GM12878 (cell line): ENCODE measurements at regions not wholly inside any gene's neighbourhood (a gene's known extent, or its start where the extent isn't known, plus 50 kb on each side); places are given as distances from the start of the nearest gene placed in this dataset.

ENCODE experiments used
- ATAC-seq: fragments of 200-7000 bp; cut with Tn5 transposase; 3 replicates; pipeline ENCODE4 v1.9.1; 2020; ENCODE audit warnings: mild to moderate bottlenecking, moderate library complexity
- BruUV-seq: library from RNA; stranded (reverse); fragments of 400-500 nt; replicated peaks from 2 replicates; lab custom pipeline; 2021; lab: Mats Ljungman, UMichigan
- CTCF ChIA-PET: fragments of 300-600 bp; sonication (Branson Sonifier 250); formaldehyde crosslinking; extraction: SDS; loops from one replicate; lab custom pipeline; 2021; ENCODE audit warnings: inconsistent platforms; lab: Yijun Ruan, JAX
- POLR2A ChIA-PET: fragments of 350-600 bp; formaldehyde crosslinking; extraction: SDS; loops from one replicate; lab custom pipeline; 2021; ENCODE audit warnings: inconsistent platforms; lab: Charles Lee
- RAD21 ChIA-PET: fragments of 300-600 bp; sonication (Branson Sonifier 250); formaldehyde crosslinking; loops from one replicate; lab custom pipeline; 2023; ENCODE audit warnings: antibody characterized with exemption; ENCODE audit not compliant: unreplicated experiment; lab: Charles Lee
- SMC1A ChIA-PET: fragments of 300-600 bp; sonication (Branson Sonifier 250); formaldehyde crosslinking; loops from one replicate; lab custom pipeline; 2023; ENCODE audit not compliant: unreplicated experiment, uncharacterized antibody; lab: Charles Lee
- DNase-seq: peaks from one replicate; pipeline ENCODE4 v3.0.0-alpha.2; 2011; ENCODE audit warnings: low read depth, low spot score
- FAIRE-seq: peaks from 3 replicates; lab custom pipeline; 2011; peaks lifted over from hg19 to GRCh38; lab: Jason Lieb, UNC
- H2AFZ ChIP-seq: 2 replicates; pipeline ENCODE4 v1.6.0; 2011; ENCODE audit warnings: low read depth, low read length, control low read depth; ENCODE audit not compliant: control insufficient read depth
- H3K27ac ChIP-seq: 2 replicates; pipeline ENCODE4 v1.5.1; 2011; ENCODE audit warnings: control low read depth; ENCODE audit not compliant: control insufficient read depth, insufficient read depth
- H3K27me3 ChIP-seq, 2 experiments: replicated peaks in 1 of 2; 2 replicates each; pipeline versions ENCODE4 v1.6.0 to v1.6.1; 2011; ENCODE audit warnings: low read length in 1 of 2; ENCODE audit not compliant: control insufficient read depth in 2 of 2, insufficient read depth in 2 of 2
- H3K36me3 ChIP-seq, 2 experiments: 2 replicates each; pipeline ENCODE4 v1.5.1; 2011; ENCODE audit warnings: low read length in 1 of 2; ENCODE audit not compliant: control insufficient read depth in 2 of 2, insufficient read depth in 2 of 2
- H3K4me1 ChIP-seq: 2 replicates; pipeline ENCODE4 v1.6.1; 2011; ENCODE audit warnings: mild to moderate bottlenecking, low read length, moderate library complexity, mixed read lengths; ENCODE audit not compliant: control insufficient read depth, insufficient read depth
- H3K4me2 ChIP-seq: 2 replicates; pipeline ENCODE4 v1.6.0; 2011; ENCODE audit warnings: control low read depth; ENCODE audit not compliant: control insufficient read depth, insufficient read depth
- H3K4me3 ChIP-seq: fragments of 200-600 bp; sonication (generic); 2 replicates; pipeline ENCODE4 v1.5.1; 2016
- H3K79me2 ChIP-seq: 2 replicates; pipeline ENCODE4 v1.6.0; 2011; ENCODE audit warnings: low read length; ENCODE audit not compliant: control insufficient read depth, insufficient read depth
- H3K9ac ChIP-seq: 2 replicates; pipeline ENCODE4 v1.8.0; 2011; ENCODE audit warnings: low read length, control low read depth, mixed read lengths; ENCODE audit not compliant: control insufficient read depth, insufficient read depth
- H3K9me3 ChIP-seq: replicated peaks from 3 replicates; pipeline ENCODE4 v1.5.1; 2011; ENCODE audit warnings: mild to moderate bottlenecking, low read length; ENCODE audit not compliant: control insufficient read depth, insufficient read depth
- H4K20me1 ChIP-seq: 2 replicates; pipeline ENCODE4 v1.6.0; 2011; ENCODE audit not compliant: control insufficient read depth, insufficient read depth
- EP300 ChIP-seq, 2 experiments: fragments of 150-350 bp in 1 of 2; IDR thresholded peaks; 2 replicates each; pipeline ENCODE4 v1.6.1; 2011 to 2012; ENCODE audit warnings: low read depth in 2 of 2, low read length in 2 of 2, borderline replicate concordance in 1 of 2, improper control_type of control experiment in 1 of 2, inconsistent platforms in 1 of 2; ENCODE audit not compliant: control insufficient read depth in 1 of 2
- GABPA ChIP-seq: IDR thresholded peaks from 2 replicates; pipeline ENCODE4 v1.6.1; 2014; ENCODE audit warnings: antibody characterized with exemption, low read depth, mild to moderate bottlenecking, inconsistent platforms
- HDAC2 ChIP-seq: fragments of 200-600 bp; sonication (generic); IDR thresholded peaks from 2 replicates; pipeline ENCODE4 v1.6.1; 2017
- IRF4 ChIP-seq: IDR thresholded peaks from 2 replicates; pipeline ENCODE4 v1.6.1; 2011; ENCODE audit warnings: low read depth, low read length
- SIN3A ChIP-seq: IDR thresholded peaks from 2 replicates; pipeline ENCODE4 v1.6.1; 2012; ENCODE audit warnings: low read depth, low read length, improper control_type of control experiment
- TCF3 ChIP-seq: IDR thresholded peaks from 2 replicates; pipeline ENCODE4 v1.6.1; 2012; ENCODE audit warnings: low read depth, mild to moderate bottlenecking, low read length, borderline replicate concordance; ENCODE audit not compliant: insufficient read depth
- ZNF274 ChIP-seq: IDR thresholded peaks from one replicate; pipeline ENCODE4 v1.8.0; 2011; ENCODE audit not compliant: insufficient read length, insufficient read depth
- WGBS: methylation state at CpG from one replicate; pipeline ENCODE4 v1.1.6; 2016; ENCODE audit warnings: low lambda C conversion rate; ENCODE audit not compliant: insufficient replicate concordance, insufficient coverage; ENCODE audit errors: missing lambda C conversion rate; 5-methylcytosine and 5-hydroxymethylcytosine counted together
- in situ Hi-C: fragments of 300-500 bp; cut with MboI; formaldehyde crosslinking; loops from 9 replicates; pipeline ENCODE4 v1.14.3; 2018; ENCODE audit warnings: mixed read lengths
- intact Hi-C: fragments of 100-400 bp; cut with micrococcal nuclease; formaldehyde crosslinking; loops from one replicate; pipeline ENCODE4 v1.14.2; 2022; ENCODE audit not compliant: unreplicated experiment
- TF ChIP-seq, protein P1 (sequence below): fragments of 450-650 bp; IDR thresholded peaks from 2 replicates; pipeline ENCODE4 v1.6.1; 2017; ENCODE audit warnings: low read depth, mild to moderate bottlenecking, moderate library complexity
- TF ChIP-seq, protein P2 (sequence below): fragments of 450-650 bp; IDR thresholded peaks from 2 replicates; pipeline ENCODE4 v1.6.1; 2018; ENCODE audit warnings: mild to moderate bottlenecking, low read depth, moderate library complexity; ENCODE audit not compliant: partially characterized antibody
- TF ChIP-seq, protein P3 (sequence below): fragments of 450-650 bp; IDR thresholded peaks from 2 replicates; pipeline ENCODE4 v1.6.1; 2017; ENCODE audit warnings: borderline replicate concordance

DNA sequence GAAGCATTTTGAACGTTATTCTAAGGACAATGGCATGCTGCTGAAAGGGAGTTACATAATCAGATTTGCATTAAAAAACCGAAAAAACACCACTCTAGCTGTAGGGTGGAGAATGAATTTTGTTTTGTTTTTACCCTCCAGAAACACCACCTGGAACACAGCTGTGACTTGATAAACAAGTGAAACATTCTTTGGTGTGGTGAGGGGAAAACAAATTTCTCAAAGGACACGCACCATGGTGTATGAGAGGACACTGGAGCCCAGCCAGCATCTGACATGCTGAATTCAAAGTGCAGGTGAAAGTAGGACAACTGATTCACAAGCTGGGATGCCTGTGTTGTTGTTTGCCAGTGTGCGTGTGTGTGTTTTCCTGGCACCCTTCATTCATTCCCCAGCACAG, 554.5 kb upstream of the TBL1XR1 start:
- Histone ChIP-seq H4K20me1 (no peaks in the 10 kb centered on the region), H3K27me3 (no peaks in the 10 kb centered on the region), H3K27ac (no peak overlapping the region), H3K4me2 (no peak overlapping the region), H2AFZ (no peak overlapping the region), H3K4me1 (no peaks in the 10 kb centered on the region), H3K36me3 (no peaks in the 10 kb centered on the region), H3K9ac (no peak overlapping the region), H3K4me3 (no peak overlapping the region), H3K79me2 (no peaks in the 10 kb centered on the region), H3K9me3 (no peaks in the 10 kb centered on the region)
- ATAC-seq (no peak; the same call in 2 of the 3 replicates), DNase-seq (no peak), FAIRE-seq (no peak)
- in situ Hi-C loops, result no loop called here
- intact Hi-C loops, result no loop called here
- BruUV-seq, result no TSS peak
- TF ChIP-seq ZNF274 (no peak), SIN3A (no peak), GABPA (no peak), HDAC2 (no peak), EP300 (IDR thresholded peaks at IDR 0.05; ENCODE audit: borderline replicate concordance in 1 of 2, control insufficient read depth in 1 of 2, low read depth in 2 of 2, low read length in 2 of 2) (no peak), IRF4 (no peak), TCF3 (no peak)
- TF ChIP-seq, protein P1, sequence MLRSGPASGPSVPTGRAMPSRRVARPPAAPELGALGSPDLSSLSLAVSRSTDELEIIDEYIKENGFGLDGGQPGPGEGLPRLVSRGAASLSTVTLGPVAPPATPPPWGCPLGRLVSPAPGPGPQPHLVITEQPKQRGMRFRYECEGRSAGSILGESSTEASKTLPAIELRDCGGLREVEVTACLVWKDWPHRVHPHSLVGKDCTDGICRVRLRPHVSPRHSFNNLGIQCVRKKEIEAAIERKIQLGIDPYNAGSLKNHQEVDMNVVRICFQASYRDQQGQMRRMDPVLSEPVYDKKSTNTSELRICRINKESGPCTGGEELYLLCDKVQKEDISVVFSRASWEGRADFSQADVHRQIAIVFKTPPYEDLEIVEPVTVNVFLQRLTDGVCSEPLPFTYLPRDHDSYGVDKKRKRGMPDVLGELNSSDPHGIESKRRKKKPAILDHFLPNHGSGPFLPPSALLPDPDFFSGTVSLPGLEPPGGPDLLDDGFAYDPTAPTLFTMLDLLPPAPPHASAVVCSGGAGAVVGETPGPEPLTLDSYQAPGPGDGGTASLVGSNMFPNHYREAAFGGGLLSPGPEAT, result no peak
- TF ChIP-seq, protein P2, sequence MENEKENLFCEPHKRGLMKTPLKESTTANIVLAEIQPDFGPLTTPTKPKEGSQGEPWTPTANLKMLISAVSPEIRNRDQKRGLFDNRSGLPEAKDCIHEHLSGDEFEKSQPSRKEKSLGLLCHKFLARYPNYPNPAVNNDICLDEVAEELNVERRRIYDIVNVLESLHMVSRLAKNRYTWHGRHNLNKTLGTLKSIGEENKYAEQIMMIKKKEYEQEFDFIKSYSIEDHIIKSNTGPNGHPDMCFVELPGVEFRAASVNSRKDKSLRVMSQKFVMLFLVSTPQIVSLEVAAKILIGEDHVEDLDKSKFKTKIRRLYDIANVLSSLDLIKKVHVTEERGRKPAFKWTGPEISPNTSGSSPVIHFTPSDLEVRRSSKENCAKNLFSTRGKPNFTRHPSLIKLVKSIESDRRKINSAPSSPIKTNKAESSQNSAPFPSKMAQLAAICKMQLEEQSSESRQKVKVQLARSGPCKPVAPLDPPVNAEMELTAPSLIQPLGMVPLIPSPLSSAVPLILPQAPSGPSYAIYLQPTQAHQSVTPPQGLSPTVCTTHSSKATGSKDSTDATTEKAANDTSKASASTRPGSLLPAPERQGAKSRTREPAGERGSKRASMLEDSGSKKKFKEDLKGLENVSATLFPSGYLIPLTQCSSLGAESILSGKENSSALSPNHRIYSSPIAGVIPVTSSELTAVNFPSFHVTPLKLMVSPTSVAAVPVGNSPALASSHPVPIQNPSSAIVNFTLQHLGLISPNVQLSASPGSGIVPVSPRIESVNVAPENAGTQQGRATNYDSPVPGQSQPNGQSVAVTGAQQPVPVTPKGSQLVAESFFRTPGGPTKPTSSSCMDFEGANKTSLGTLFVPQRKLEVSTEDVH, result no peak
- TF ChIP-seq, protein P3, sequence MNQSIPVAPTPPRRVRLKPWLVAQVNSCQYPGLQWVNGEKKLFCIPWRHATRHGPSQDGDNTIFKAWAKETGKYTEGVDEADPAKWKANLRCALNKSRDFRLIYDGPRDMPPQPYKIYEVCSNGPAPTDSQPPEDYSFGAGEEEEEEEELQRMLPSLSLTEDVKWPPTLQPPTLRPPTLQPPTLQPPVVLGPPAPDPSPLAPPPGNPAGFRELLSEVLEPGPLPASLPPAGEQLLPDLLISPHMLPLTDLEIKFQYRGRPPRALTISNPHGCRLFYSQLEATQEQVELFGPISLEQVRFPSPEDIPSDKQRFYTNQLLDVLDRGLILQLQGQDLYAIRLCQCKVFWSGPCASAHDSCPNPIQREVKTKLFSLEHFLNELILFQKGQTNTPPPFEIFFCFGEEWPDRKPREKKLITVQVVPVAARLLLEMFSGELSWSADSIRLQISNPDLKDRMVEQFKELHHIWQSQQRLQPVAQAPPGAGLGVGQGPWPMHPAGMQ, result no peak
- ChIA-PET CTCF (no interaction called here), POLR2A (no interaction called here), SMC1A (no interaction called here), RAD21 (no interaction called here)
- WGBS, result 25% methylated on average over 4 of the region's 4 CpGs
